ENCODE measurements at regions not wholly inside any gene's neighbourhood (a gene's known extent, or its start where the extent isn't known, plus 50 kb on each side); places are given as distances from the start of the nearest gene placed in this dataset.

DNA sequence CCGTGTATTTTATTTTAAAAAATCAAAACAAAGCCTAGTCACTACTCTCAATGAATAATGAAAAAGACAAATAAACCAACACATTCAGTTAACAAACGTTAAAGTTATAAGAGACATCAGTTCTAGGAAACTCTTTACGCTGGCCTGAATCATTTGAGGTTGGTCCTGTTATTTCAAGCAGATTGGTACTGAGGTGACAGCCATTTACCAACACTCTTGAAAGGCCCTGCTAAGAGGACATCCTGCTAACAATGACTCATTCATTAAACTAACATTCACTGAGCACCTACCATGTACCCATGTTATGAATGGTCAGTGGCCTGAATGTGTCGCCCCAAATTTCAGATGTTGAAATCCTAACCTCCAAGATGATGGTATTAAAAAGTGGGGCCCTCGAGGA is 57.1 kb upstream of the ADGRG2 start:
- H3K27me3 ChIP-seq = no peaks in the 10 kb centered on the region
- no peaks in the 10 kb centered on the region for H3K4me1 ChIP-seq
- 70 to 77% methylated on average over 5 of the region's 5 CpGs for WGBS, 2 donors
- no peak overlapping the region for H3K27ac ChIP-seq
- TF ChIP-seq, protein P1, sequence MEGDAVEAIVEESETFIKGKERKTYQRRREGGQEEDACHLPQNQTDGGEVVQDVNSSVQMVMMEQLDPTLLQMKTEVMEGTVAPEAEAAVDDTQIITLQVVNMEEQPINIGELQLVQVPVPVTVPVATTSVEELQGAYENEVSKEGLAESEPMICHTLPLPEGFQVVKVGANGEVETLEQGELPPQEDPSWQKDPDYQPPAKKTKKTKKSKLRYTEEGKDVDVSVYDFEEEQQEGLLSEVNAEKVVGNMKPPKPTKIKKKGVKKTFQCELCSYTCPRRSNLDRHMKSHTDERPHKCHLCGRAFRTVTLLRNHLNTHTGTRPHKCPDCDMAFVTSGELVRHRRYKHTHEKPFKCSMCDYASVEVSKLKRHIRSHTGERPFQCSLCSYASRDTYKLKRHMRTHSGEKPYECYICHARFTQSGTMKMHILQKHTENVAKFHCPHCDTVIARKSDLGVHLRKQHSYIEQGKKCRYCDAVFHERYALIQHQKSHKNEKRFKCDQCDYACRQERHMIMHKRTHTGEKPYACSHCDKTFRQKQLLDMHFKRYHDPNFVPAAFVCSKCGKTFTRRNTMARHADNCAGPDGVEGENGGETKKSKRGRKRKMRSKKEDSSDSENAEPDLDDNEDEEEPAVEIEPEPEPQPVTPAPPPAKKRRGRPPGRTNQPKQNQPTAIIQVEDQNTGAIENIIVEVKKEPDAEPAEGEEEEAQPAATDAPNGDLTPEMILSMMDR (IDR thresholded peaks at IDR 0.05) = no peak
- TF ChIP-seq POLR2A (IDR thresholded peaks at IDR 0.05) (no peak), EP300 (IDR thresholded peaks at IDR 0.05) (no peak)
- no peaks in the 10 kb centered on the region for H3K9me3 ChIP-seq
- no peak for ATAC-seq (ENCODE audit: low FRiP score in 2 of 2)
- H3K4me3 ChIP-seq = no peak overlapping the region
- no peak for DNase-seq
- H3K36me3 ChIP-seq = no peaks in the 10 kb centered on the region

DNA sequence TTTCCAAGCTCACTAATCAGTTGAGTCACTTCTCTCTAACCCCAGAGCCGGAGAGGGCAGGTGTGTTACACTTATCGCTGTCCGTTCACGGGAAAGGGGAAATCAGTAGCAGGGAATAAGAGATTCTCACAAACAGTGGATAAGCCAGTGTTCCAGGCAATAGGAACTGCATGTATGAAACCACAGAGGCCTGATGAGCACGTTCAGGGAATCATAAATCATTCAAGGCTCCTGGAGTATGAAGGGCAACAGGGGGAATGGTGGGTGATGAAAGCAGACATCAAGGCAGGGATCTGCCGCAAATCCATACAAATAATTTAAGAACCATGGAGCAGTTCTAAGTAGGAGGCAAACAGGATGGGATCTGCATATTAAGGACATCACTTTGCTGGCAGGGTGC is 59.1 kb upstream of the ADGRG2 start:
- Histone ChIP-seq H3K27ac (no peak overlapping the region), H3K4me3 (no peak overlapping the region), H3K36me3 (no peaks in the 10 kb centered on the region), H3K27me3 (no peaks in the 10 kb centered on the region), H3K4me1 (no peaks in the 10 kb centered on the region), H3K9me3 (no peaks in the 10 kb centered on the region)
- 84 to 85% methylated on average over 6 of the region's 6 CpGs for WGBS, 2 donors
- DNase-seq (no peak), ATAC-seq (ENCODE audit: low FRiP score in 2 of 2) (no peak)
- TF ChIP-seq EP300 (IDR thresholded peaks at IDR 0.05) (no peak), POLR2A (IDR thresholded peaks at IDR 0.05) (no peak), POLR2AphosphoS5 (IDR thresholded peaks at IDR 0.05) (no peak)
- TF ChIP-seq, protein P1 (IDR thresholded peaks at IDR 0.05) = no peak

DNA sequence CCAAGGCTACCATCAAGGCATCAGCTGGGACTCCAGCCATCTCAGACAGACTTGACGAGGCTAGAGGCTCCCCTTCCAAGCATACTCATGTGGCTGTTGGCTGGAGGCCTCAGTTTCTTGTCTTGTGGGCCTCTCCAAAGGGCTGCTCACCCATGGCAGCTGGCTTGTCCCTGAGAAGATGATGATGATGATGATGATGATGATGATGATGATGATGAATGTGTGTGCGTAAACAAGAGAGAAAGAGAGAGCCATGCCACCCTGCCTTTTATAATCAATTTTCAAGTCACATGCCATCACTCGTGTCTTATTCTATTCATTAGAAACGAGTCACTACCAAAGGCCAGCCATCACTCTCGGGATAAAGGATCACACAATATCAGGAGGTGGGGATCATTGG is 60.5 kb upstream of the ADGRG2 start:
- TF ChIP-seq, protein P1 (IDR thresholded peaks at IDR 0.05) = no peak
- TF ChIP-seq POLR2AphosphoS5 (IDR thresholded peaks at IDR 0.05) = no peak
- TF ChIP-seq EP300 (IDR thresholded peaks at IDR 0.05) = no peak
- TF ChIP-seq POLR2A (IDR thresholded peaks at IDR 0.05) = no peak
- H3K9me3 ChIP-seq = no peaks in the 10 kb centered on the region
- no peak overlapping the region for H3K27ac ChIP-seq

DNA sequence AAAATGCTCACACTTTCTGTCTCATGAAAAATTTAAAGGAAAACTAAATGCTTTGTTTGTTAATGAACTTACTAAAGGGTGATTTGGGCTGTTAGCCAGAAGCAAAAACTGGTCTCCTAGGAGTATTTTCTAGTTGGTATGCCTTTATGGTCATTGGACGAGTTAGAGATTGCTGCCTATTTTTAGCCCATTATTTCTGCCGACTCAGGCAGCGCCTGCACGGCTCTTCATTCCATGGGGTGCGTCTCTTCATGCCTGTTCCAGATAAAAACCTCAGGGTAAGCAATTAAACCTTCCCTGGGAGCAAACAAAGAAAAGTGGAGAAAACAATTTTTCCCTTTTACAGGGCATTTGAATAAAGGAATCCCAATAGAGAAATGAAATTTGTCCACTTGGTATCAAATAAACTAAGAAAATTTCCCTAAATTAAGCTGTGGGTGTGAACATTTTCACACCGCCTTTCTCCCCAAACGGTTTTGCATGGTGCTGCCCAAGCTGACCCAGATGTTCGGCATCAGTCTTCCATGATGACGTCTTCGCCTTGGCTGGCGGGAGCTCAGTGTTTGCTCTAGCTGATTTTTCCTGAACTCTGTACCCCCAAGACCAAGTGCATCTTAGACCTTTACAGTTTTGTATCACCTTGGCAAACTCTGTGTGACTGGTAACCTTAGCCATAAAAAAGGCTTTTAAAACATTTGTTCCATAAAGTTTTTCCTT is 61.7 kb upstream of the ADGRG2 start:
- H3K27me3 ChIP-seq = no peaks in the 10 kb centered on the region
- ATAC-seq (ENCODE audit: low FRiP score in 2 of 2) = no peak
- no peak overlapping the region for H3K4me3 ChIP-seq
- no peaks in the 10 kb centered on the region for H3K36me3 ChIP-seq
- 63 to 69% methylated on average over 11 of the region's 11 CpGs for WGBS, 2 donors
- H3K9me3 ChIP-seq = no peaks in the 10 kb centered on the region
- H3K27ac ChIP-seq = no peak overlapping the region
- no peaks in the 10 kb centered on the region for H3K4me1 ChIP-seq
- TF ChIP-seq EP300 (IDR thresholded peaks at IDR 0.05) (no peak), POLR2AphosphoS5 (IDR thresholded peaks at IDR 0.05) (no peak), POLR2A (IDR thresholded peaks at IDR 0.05) (no peak)
- TF ChIP-seq, protein P1 (IDR thresholded peaks at IDR 0.05) = no peak
- no peak for DNase-seq

More for the DNA sequence above, 60.5 kb upstream of the ADGRG2 start:
- no peak overlapping the region for H3K4me3 ChIP-seq
- H3K27me3 ChIP-seq = no peaks in the 10 kb centered on the region
- WGBS, 2 donors = 73 to 95% methylated on average over 4 to 5 of the region's 5 CpGs
- no peak for DNase-seq
- no peaks in the 10 kb centered on the region for H3K36me3 ChIP-seq
- no peaks in the 10 kb centered on the region for H3K4me1 ChIP-seq
- no peak for ATAC-seq (ENCODE audit: low FRiP score in 2 of 2)

DNA sequence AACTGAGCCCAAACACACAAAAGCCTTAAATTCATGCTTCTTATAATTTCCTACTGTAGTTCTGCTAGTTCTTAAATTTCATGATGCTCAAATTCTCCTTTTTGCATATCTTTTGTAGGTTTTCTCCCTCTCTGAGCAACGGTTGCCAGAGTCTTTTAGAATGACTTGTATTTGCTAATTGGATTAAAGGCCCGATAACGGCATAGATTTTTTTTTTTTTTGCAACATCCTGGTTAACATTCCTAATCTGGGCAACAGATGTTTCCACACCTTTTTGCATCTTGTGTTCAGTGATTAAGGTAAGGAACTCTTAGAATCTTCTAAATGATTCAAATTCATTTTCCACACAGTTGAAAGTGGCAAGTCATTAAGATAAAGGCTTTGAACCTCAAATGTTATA is 66.3 kb upstream of the ADGRG2 start:
- TF ChIP-seq POLR2AphosphoS5 (IDR thresholded peaks at IDR 0.05) (no peak), EP300 (IDR thresholded peaks at IDR 0.05) (no peak), POLR2A (IDR thresholded peaks at IDR 0.05) (no peak)
- TF ChIP-seq, protein P1 (IDR thresholded peaks at IDR 0.05) = no peak
- Histone ChIP-seq H3K27ac (no peak overlapping the region), H3K27me3 (no peaks in the 10 kb centered on the region), H3K9me3 (no peaks in the 10 kb centered on the region), H3K4me3 (no peak overlapping the region), H3K4me1 (no peaks in the 10 kb centered on the region), H3K36me3 (no peaks in the 10 kb centered on the region)
- ATAC-seq (ENCODE audit: low FRiP score in 2 of 2) = no peak
- DNase-seq = no peak
- 27 to 48% methylated on average over 3 of the region's 3 CpGs for WGBS, 2 donors

Data from upper lobe of left lung (tissue), 6 donors.